A549 (cell line): ENCODE measurements at regions not wholly inside any gene's neighbourhood (a gene's known extent, or its start where the extent isn't known, plus 50 kb on each side); places are given as distances from the start of the nearest gene placed in this dataset.
"Not testable (repeated sequence)": the region's sequence is repeated elsewhere in the genome, so short reads cannot be mapped to it uniquely, and the experiment has no call there.

Experiments
- BHLHE40 ChIP-seq: IDR thresholded peaks from 2 replicates; pipeline ENCODE4 v1.6.1; 2012; ENCODE audit warnings: low read depth, low read length, inconsistent platforms
- CEBPB ChIP-seq, 2 experiments: fragments of >200 bp in 1 of 2; sonication (Bioruptor Twin) in 1 of 2; formaldehyde crosslinking in 1 of 2; IDR thresholded peaks; 2 replicates each; pipeline ENCODE4 v1.6.1; 2012 to 2016
- CHD2 ChIP-seq: fragments of 150-350 bp; IDR thresholded peaks from 2 replicates; pipeline ENCODE4 v1.6.1; 2014; ENCODE audit warnings: low read length; ENCODE audit not compliant: partially characterized antibody
- EP300 ChIP-seq, 2 experiments: fragments of >200 bp; sonication (Bioruptor Twin); formaldehyde crosslinking; IDR thresholded peaks; 2 replicates in 1 of 2; 3 replicates in 1 of 2; pipeline ENCODE4 v1.6.1; 2016 to 2017
- ESRRA ChIP-seq: fragments of 150-350 bp; IDR thresholded peaks from 2 replicates; pipeline ENCODE4 v1.6.1; 2014; ENCODE audit warnings: mild to moderate bottlenecking, low read length, borderline replicate concordance
- HEYL ChIP-seq: fragments of 250-450 bp; sonication (Bioruptor Pico); IDR thresholded peaks from 2 replicates; pipeline ENCODE4 v1.8.0; 2021; ENCODE audit warnings: mild to moderate bottlenecking, moderate library complexity
- HOXB13 ChIP-seq: fragments of 250-450 bp; sonication (Bioruptor Pico); IDR thresholded peaks from 2 replicates; pipeline ENCODE4 v1.5.0; 2020; ENCODE audit warnings: low read depth, mild to moderate bottlenecking, moderate library complexity
- NPAS2 ChIP-seq: fragments of 250-450 bp; sonication (Bioruptor Pico); IDR thresholded peaks from 2 replicates; pipeline ENCODE4 v1.8.0; 2022; ENCODE audit warnings: mild to moderate bottlenecking, moderate library complexity, borderline replicate concordance
- RAD21 ChIP-seq, 2 experiments: fragments of >200 bp in 1 of 2; sonication (Bioruptor Twin) in 1 of 2; formaldehyde crosslinking in 1 of 2; IDR thresholded peaks in 1 of 2; conservative IDR thresholded peaks in 1 of 2; 2 replicates in 1 of 2; 3 replicates in 1 of 2; pipeline ENCODE4 v1.6.1; 2012 to 2018; ENCODE audit warnings: inconsistent platforms in 1 of 2
- SMC3 ChIP-seq: fragments of >200 bp; sonication (Bioruptor Twin); formaldehyde crosslinking; IDR thresholded peaks from 3 replicates; pipeline ENCODE4 v1.6.1; 2018; ENCODE audit warnings: inconsistent platforms
- SREBF2 ChIP-seq: fragments of 450-650 bp; IDR thresholded peaks from 2 replicates; pipeline ENCODE4 v1.6.1; 2014; ENCODE audit warnings: mild to moderate bottlenecking, moderate library complexity
- TP53 ChIP-seq: fragments of 250-450 bp; sonication (Bioruptor Pico); IDR thresholded peaks from 2 replicates; pipeline ENCODE4 v1.5.0; 2021; ENCODE audit warnings: mild to moderate bottlenecking, moderate library complexity
- TF ChIP-seq, protein P1 (sequence below): fragments of >200 bp; sonication (Bioruptor Twin); formaldehyde crosslinking; IDR thresholded peaks from 3 replicates; pipeline ENCODE4 v1.5.1; 2016
- TF ChIP-seq, protein P2 (sequence below): fragments of 250-450 bp; sonication (Bioruptor Pico); IDR thresholded peaks from 2 replicates; pipeline ENCODE4 v1.5.0; 2021; ENCODE audit warnings: mild to moderate bottlenecking, moderate library complexity, borderline replicate concordance

DNA sequence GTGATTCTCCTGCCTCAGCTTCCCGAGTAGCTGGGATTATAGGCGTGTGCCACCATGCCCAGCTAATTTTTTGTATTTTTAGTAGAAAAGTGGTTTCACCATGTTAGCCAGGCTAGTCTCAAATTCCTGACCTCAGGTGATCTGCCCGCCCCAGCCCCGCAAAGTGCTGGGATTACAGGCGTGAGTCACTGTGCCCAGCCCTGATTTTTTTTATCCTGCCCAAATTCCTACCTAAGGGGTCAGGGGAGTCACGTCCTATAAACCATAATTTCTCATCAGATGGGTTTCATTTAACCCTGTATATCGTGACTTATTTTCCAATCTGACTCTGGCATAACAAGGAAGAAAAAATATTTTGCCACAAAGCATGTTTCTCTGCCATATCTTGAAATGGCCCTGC lies 300.7 kb upstream of the MAGEB16 start:
- TF ChIP-seq EP300 (IDR thresholded peaks at IDR 0.05); CHD2; CEBPB (IDR thresholded peaks at IDR 0.05); TP53 (CRISPR knock-in tag); NPAS2 (CRISPR knock-in tag); ESRRA; BHLHE40; HOXB13 (CRISPR knock-in tag); SMC3; RAD21 (conservative IDR thresholded peaks at IDR 0.05 in 1 of 2, IDR thresholded peaks at IDR 0.05 in 1 of 2); HEYL; SREBF2: not testable (repeated sequence)
- TF ChIP-seq, protein P1, sequence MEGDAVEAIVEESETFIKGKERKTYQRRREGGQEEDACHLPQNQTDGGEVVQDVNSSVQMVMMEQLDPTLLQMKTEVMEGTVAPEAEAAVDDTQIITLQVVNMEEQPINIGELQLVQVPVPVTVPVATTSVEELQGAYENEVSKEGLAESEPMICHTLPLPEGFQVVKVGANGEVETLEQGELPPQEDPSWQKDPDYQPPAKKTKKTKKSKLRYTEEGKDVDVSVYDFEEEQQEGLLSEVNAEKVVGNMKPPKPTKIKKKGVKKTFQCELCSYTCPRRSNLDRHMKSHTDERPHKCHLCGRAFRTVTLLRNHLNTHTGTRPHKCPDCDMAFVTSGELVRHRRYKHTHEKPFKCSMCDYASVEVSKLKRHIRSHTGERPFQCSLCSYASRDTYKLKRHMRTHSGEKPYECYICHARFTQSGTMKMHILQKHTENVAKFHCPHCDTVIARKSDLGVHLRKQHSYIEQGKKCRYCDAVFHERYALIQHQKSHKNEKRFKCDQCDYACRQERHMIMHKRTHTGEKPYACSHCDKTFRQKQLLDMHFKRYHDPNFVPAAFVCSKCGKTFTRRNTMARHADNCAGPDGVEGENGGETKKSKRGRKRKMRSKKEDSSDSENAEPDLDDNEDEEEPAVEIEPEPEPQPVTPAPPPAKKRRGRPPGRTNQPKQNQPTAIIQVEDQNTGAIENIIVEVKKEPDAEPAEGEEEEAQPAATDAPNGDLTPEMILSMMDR = not testable (repeated sequence)
- TF ChIP-seq, protein P2, sequence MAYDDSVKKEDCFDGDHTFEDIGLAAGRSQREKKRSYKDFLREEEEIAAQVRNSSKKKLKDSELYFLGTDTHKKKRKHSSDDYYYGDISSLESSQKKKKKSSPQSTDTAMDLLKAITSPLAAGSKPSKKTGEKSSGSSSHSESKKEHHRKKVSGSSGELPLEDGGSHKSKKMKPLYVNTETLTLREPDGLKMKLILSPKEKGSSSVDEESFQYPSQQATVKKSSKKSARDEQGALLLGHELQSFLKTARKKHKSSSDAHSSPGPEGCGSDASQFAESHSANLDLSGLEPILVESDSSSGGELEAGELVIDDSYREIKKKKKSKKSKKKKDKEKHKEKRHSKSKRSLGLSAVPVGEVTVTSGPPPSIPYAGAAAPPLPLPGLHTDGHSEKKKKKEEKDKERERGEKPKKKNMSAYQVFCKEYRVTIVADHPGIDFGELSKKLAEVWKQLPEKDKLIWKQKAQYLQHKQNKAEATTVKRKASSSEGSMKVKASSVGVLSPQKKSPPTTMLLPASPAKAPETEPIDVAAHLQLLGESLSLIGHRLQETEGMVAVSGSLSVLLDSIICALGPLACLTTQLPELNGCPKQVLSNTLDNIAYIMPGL (CRISPR knock-in tag) = not testable (repeated sequence)
